SHP77 (cell line): ENCODE measurements at regions not wholly inside any gene's neighbourhood (a gene's known extent, or its start where the extent isn't known, plus 50 kb on each side); places are given as distances from the start of the nearest gene placed in this dataset.

Experiments used
- DNase-seq, 2 experiments: peaks; one replicate each; lab custom pipeline; 2025; lab: John Stamatoyannopoulos, UW

GRCh38 chr1:106964495-106964894 lies 92.0 kb upstream of the PRMT6 start:
- DNase-seq = no peak

DNA sequence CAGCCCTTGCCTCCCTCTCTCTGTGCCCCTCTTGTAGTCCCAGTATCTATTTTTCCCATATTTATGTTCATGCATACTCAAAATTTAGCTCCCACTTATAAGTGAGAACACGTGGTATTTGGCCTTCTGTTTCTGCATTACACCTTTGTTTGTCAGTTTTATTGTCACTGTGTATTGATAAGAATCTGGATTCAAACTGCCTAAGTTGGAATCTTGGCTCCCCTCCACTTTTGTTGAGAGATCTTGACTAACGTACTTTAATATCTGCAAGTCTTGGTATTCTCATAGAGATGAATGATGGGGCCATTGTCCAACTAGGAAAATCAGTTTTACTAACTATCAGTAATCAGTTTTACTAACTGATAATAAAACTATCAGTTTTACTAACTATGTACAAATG lies 87.8 kb upstream of the PRMT6 start:
- DNase-seq = no peak

GRCh38 chr1:106969731-106970130 lies 86.7 kb upstream of the PRMT6 start:
- DNase-seq = no peak

DNA sequence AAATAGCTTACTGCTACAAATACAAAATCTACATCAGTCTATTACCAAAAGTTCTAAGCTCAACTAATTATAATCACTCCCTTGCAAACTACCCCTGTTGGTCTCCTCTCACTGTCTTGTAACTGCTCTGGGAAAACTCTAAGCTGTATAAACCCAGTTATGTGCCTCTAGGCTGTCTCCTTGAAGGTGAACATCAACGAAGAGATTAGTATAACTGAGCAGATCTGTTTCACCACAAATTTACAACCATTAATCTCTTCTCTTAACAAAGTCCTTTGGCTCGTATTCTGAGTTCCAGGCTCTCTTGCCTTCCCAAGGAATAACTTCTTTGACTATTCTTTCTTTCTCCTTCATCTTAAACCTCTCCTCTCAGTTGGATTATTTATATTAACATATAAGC lies 84.4 kb upstream of the PRMT6 start:
- DNase-seq = no peak

DNA sequence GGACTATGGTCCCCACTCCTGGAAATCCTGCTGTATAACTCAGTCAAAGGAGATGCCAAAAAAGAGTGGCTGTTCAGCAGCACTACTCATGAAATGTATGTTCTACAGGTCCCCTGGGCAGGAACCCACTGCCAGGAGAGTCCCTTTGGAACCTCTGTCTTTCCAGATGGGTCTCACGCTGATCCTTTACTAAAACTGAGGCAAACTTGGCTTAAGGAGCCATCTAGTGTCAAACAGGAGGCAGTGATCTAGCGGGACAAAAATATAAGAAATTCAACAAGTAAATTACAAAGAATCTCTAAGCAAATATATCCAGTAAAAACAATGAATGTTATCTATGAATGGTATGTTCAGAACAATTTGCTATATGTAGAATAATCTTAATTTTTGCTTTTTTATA lies 80.5 kb upstream of the PRMT6 start:
- DNase-seq = no peak

DNA sequence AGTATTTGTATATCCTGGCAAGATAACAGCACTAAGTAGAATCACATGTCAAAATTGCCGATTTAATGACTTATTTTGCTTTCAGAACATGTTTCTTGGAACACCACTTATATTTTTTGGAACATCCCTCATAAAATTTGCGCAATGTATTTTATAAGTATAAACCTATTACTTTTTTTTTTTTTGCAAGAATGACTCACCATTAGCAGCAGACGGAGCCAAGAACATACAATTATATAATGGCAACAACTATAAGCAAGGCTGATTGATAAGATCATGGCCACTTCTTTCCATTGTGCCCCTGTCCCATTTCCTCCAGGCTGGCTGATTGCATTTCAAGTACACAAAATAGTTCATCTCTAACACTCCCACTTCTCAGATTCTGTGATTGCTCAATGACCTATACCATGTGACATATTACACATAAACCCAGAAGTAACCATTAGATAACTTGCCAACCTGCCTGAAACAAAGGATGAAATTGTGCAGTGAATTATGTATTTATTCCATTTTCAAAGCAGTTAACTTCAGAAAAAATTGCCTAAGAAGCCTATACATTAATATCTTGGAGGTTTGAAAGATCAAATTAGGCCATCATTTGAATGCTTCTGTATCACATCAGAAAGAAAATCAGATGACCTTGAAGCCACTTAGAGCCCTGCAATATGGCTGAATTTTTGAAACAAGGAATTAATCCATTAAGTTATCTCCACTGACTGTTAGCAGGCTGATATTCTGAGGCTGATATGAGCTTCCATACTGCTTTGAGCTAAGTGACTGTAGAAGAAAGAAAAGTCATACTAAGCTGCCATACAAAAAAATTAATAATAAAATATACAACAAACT lies 77.8 kb upstream of the PRMT6 start:
- no peak for DNase-seq

GRCh38 chr1:106979371-106979770 lies 77.1 kb upstream of the PRMT6 start:
- DNase-seq = no peak

DNA sequence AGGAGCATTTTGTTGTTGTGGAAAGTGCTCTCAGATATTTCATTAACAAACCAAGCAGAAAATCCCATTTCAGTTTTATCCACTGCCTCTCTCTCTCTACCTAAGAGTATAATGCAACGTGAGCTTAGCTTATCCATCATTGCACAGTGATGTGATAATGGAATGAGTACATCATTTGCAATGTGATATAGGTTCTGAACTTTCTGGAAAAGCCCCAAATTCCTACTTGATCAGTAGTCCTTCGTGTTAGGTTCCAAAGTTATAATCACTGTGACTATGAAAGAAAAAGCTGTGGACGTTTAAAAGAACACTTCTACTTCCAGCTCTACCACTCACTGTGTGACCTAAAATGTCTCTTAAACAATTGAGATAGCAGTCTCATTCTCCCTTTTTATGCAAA lies 76.4 kb upstream of the PRMT6 start:
- no peak for DNase-seq

GRCh38 chr1:106984801-106985200 lies 71.7 kb upstream of the PRMT6 start:
- DNase-seq = no peak

- no peak for DNase-seq
These were observed 69.9 kb upstream of the PRMT6 start for GRCh38 chr1:106986603-106987002.

GRCh38 chr1:106995970-106996369 lies 60.5 kb upstream of the PRMT6 start:
- no peak for DNase-seq

GRCh38 chr1:106998431-106999002 lies 58.0 kb upstream of the PRMT6 start:
- no peak for DNase-seq

DNA sequence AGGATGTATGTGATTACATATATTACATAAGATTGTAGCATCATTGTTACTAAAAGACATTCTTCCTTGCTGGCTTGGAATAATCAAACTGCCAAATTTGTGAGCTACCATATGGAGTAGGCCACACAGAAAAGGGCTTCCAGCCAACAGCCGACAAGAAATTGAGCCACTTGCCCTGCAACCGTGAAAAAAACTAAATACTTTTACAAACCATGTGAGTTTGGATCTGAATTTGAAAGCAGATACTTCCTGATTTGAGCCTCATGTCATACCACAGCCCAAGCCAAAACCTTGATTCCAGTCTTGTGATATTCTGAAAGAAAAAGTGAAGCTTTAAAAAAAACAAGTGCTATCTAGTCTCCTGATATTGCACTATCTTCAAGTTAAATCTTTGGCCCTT lies 55.6 kb upstream of the PRMT6 start:
- DNase-seq = no peak

- DNase-seq = no peak
These were observed 52.5 kb upstream of the PRMT6 start for GRCh38 chr1:107003972-107004371.

- DNase-seq = no peak
These were observed 52.1 kb upstream of the PRMT6 start for GRCh38 chr1:107004421-107004820.
